ENCODE measurements at regions not wholly inside any gene's neighbourhood (a gene's known extent, or its start where the extent isn't known, plus 50 kb on each side); places are given as distances from the start of the nearest gene placed in this dataset.

DNA sequence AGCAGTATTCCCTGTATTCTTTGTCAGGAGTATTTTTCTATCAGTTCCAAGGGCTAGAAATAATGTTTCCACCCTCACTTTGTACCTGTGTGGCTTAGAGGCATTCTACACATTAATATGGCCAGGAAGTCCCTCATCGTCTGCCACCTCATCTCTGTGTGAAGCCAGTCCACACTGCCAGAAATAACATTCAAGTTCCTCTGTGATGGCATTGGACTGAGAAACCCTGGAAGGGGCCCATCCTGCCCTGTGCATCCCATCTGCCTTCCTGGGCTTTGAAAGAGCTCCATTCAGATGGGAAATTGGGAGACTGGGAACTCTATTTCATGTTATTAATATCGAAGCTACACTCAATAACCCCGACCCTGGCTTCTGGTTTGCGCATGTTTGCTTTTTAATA is 497.2 kb upstream of the CDH5 start:
- BruUV-seq (replicated peaks): no TSS peak
- Histone ChIP-seq H3K18ac (ENCODE audit: low read depth, low read length) (no peak overlapping the region), H2AFZ (replicated peaks; ENCODE audit: low read length, poor library complexity) (no peak overlapping the region), H3K14ac (replicated peaks; ENCODE audit: low read depth, low read length) (no peak overlapping the region), H3K4me3 (ENCODE audit: insufficient read depth, low read depth, low read length) (no peak overlapping the region), H3K23ac (ENCODE audit: low read depth, low read length) (no peak overlapping the region), H2AK5ac (ENCODE audit: low read depth, low read length) (no peak overlapping the region), H2BK20ac (ENCODE audit: low read depth, low read length) (no peak overlapping the region), H3K9me1 (ENCODE audit: insufficient read depth, low read length) (no peaks in the 10 kb centered on the region), H3K9ac (ENCODE audit: low read depth, low read length) (no peak overlapping the region), H4K20me1 (ENCODE audit: insufficient read depth, low read length) (no peaks in the 10 kb centered on the region), H4K8ac (ENCODE audit: low read depth in 2 of 2, low read length in 2 of 2) (no peak overlapping the region), H2BK5ac (ENCODE audit: low read depth, low read length, poor library complexity, severe bottlenecking) (no peak overlapping the region), H2BK120ac (ENCODE audit: low read depth, low read length) (no peak overlapping the region), H3K4me2 (ENCODE audit: low read depth, low read length) (no peak overlapping the region), H3K4me1 (ENCODE audit: control insufficient read depth, insufficient read depth, low read length) (no peaks in the 10 kb centered on the region), H2AK9ac (replicated peaks; ENCODE audit: low read depth, low read length, poor library complexity) (no peak overlapping the region), H3K27me3 (ENCODE audit: control insufficient read depth, insufficient read depth, low read length) (peaks cover 31% of the 10 kb centered on the region), H4K5ac (ENCODE audit: low read depth, low read length) (no peak overlapping the region), H3K36me3 (ENCODE audit: control insufficient read depth, insufficient read depth, low read length) (no peaks in the 10 kb centered on the region), H4K91ac (ENCODE audit: insufficient read depth, low read depth, low read length) (no peak overlapping the region), H2BK15ac (ENCODE audit: low read depth, low read length) (no peak overlapping the region), H3K27ac (ENCODE audit: insufficient read depth, low read length) (no peak overlapping the region), H3K56ac (ENCODE audit: extremely low read depth, insufficient read depth, low read length) (no peak overlapping the region), H3K79me1 (ENCODE audit: low read depth in 1 of 2, low read length in 2 of 2) (no peaks in the 10 kb centered on the region), H3K4ac (ENCODE audit: low read depth, low read length) (no peak overlapping the region), H3K9me3 (ENCODE audit: control insufficient read depth, insufficient read depth, low read length) (no peaks in the 10 kb centered on the region; the same call in 1 of the 2 replicates)
- no peak for ATAC-seq (ENCODE audit: low read depth)
- in situ Hi-C loops (cut with MboI; ENCODE audit: low sequenced_read_pairs): no loop called here
- ChIA-PET POLR2A (ENCODE audit: unreplicated experiment) (no interaction called here), CTCF (no interaction called here)
- no peak for DNase-seq
- TF ChIP-seq NFE2L2 (IDR thresholded peaks at IDR 0.05; ENCODE audit: low read depth, low read length) (no peak), BHLHE40 (IDR thresholded peaks at IDR 0.05; ENCODE audit: low read depth, low read length) (no peak), MAZ (IDR thresholded peaks at IDR 0.05; ENCODE audit: borderline replicate concordance, low read depth, low read length) (no peak)
- intact Hi-C loops (cut with micrococcal nuclease): no loop called here
- no CpG with 5 or more reads among the region's 4 CpGs for WGBS, 2 experiments (ENCODE audit: extremely low coverage in 2 of 2, insufficient read length in 1 of 2)
- dilution Hi-C loops (cut with HindIII; ENCODE audit: low sequenced_read_pairs, unreplicated experiment): no loop called here
